T-cell (primary cell): ENCODE measurements at regions not wholly inside any gene's neighbourhood (a gene's known extent, or its start where the extent isn't known, plus 50 kb on each side); places are given as distances from the start of the nearest gene placed in this dataset.

Experiments
- ATAC-seq, 4 experiments: fragments of 200-7000 bp in 3 of 4; fragments of 150-1000 bp in 1 of 4; cut with Tn5 transposase; replicated peaks in 1 of 4; 1 replicate in 3 of 4; 2 replicates in 1 of 4; pipeline ENCODE4 v1.10.0; 2021; ENCODE audit warnings: moderate library complexity in 3 of 4, mild to moderate bottlenecking in 2 of 4, moderate number of reproducible peaks in 1 of 4
- CTCF ChIA-PET, 2 donors: fragments of 300-600 bp; sonication (Branson Sonifier 250); formaldehyde crosslinking; loops; one replicate each; lab custom pipeline; 2022; ENCODE audit warnings: antibody characterized with exemption in 2 of 2; lab: Charles Lee
- POLR2A ChIA-PET, 2 donors: fragments of 300-600 bp; sonication (Branson Sonifier 250); formaldehyde crosslinking; loops; one replicate each; lab custom pipeline; 2022; ENCODE audit warnings: antibody characterized with exemption in 2 of 2; lab: Charles Lee
- DNase-seq, 35 experiments: peaks; one replicate each; pipeline versions ENCODE4 v3.0.0 to v3.0.0-alpha.2; 2013 to 2023
- H3K27ac ChIP-seq: one replicate; pipeline ENCODE4 v1.5.1; 2013; ENCODE audit warnings: low read length
- H3K27me3 ChIP-seq, 2 experiments: replicated peaks in 1 of 2; 1 replicate in 1 of 2; 2 replicates in 1 of 2; pipeline versions ENCODE4 v1.6.1 to v1.7.0; 2013; ENCODE audit warnings: low read length in 1 of 2, mixed read lengths in 1 of 2; ENCODE audit not compliant: control insufficient read depth in 2 of 2, insufficient read depth in 2 of 2; ENCODE audit errors: extremely low read depth in 1 of 2
- H3K36me3 ChIP-seq, 2 donors: 1 replicate in 1 of 2; 2 replicates in 1 of 2; pipeline versions ENCODE4 v1.6.1 to v1.7.0; 2013; ENCODE audit warnings: low read length in 1 of 2; ENCODE audit not compliant: control insufficient read depth in 2 of 2, insufficient read depth in 1 of 2; ENCODE audit errors: extremely low read depth in 1 of 2
- H3K4me1 ChIP-seq, 2 experiments: 1 replicate in 1 of 2; 2 replicates in 1 of 2; pipeline versions ENCODE4 v1.6.1 to v1.7.0; 2013; ENCODE audit warnings: low read length in 2 of 2, mixed read lengths in 1 of 2; ENCODE audit not compliant: insufficient read depth in 2 of 2, control insufficient read depth in 1 of 2; ENCODE audit errors: extremely low read depth in 1 of 2
- H3K4me3 ChIP-seq, 2 donors: 1 replicate in 1 of 2; 2 replicates in 1 of 2; pipeline versions ENCODE4 v1.5.1 to v1.7.0; 2013; ENCODE audit warnings: mild to moderate bottlenecking in 2 of 2, low read length in 1 of 2, moderate library complexity in 1 of 2; ENCODE audit not compliant: control insufficient read depth in 1 of 2; ENCODE audit errors: extremely low read depth in 1 of 2
- H3K9me3 ChIP-seq: 2 replicates; pipeline ENCODE4 v1.7.0; 2013
- H3K27ac Mint-ChIP-seq, 2 donors: one replicate each; pipeline ENCODE4 v1.8.0; 2020 to 2021; ENCODE audit warnings: mild to moderate bottlenecking in 2 of 2, mixed read lengths in 2 of 2
- H3K27me3 Mint-ChIP-seq, 2 donors: one replicate each; pipeline ENCODE4 v1.8.0; 2021 to 2022; ENCODE audit warnings: mixed read lengths in 2 of 2
- H3K36me3 Mint-ChIP-seq: one replicate; pipeline ENCODE4 v1.8.0; 2021; ENCODE audit warnings: mixed read lengths
- H3K4me1 Mint-ChIP-seq, 3 donors: one replicate each; pipeline ENCODE4 v1.8.0; 2020 to 2022; ENCODE audit warnings: mixed read lengths in 3 of 3, mild to moderate bottlenecking in 1 of 3
- H3K4me3 Mint-ChIP-seq, 3 donors: one replicate each; pipeline ENCODE4 v1.8.0; 2020 to 2022; ENCODE audit warnings: mild to moderate bottlenecking in 3 of 3, mixed read lengths in 3 of 3, moderate library complexity in 3 of 3
- H3K9me3 Mint-ChIP-seq, 3 donors: one replicate each; pipeline ENCODE4 v1.8.0; 2020 to 2022; ENCODE audit warnings: mixed read lengths in 3 of 3
- WGBS: methylation state at CpG from one replicate; pipeline ENCODE4 v1.1.5; 2013; ENCODE audit warnings: missing lambda C conversion rate; ENCODE audit not compliant: insufficient coverage; 5-methylcytosine and 5-hydroxymethylcytosine counted together

GRCh38 chr5:36519881-36520280, 86.5 kb upstream of the SLC1A3 start:
- Histone ChIP-seq H3K36me3 (no peaks in the 10 kb centered on the region), H3K4me1 (no peaks in the 10 kb centered on the region), H3K27ac (no peak overlapping the region), H3K4me3 (no peak overlapping the region), H3K9me3 (no peaks in the 10 kb centered on the region), H3K27me3 (no peaks in the 10 kb centered on the region)
- ChIA-PET POLR2A (no interaction called here), CTCF (no interaction called here)
- no peaks in the 10 kb centered on the region for H3K36me3 Mint-ChIP-seq
- peaks cover 0 to 5% of the 10 kb centered on the region in 2 donors for H3K27me3 Mint-ChIP-seq
- ATAC-seq = no peak
- no peak for DNase-seq
- no CpG with 5 or more reads among the region's 2 CpGs for WGBS
- H3K4me3 Mint-ChIP-seq = no peak overlapping the region
- no peaks in the 10 kb centered on the region for H3K4me1 Mint-ChIP-seq
- no peak overlapping the region for H3K27ac Mint-ChIP-seq
- peaks cover 0 to 7% (median 3%) of the 10 kb centered on the region in 3 donors for H3K9me3 Mint-ChIP-seq

GRCh38 chr5:36521219-36521618, 85.2 kb upstream of the SLC1A3 start:
- ATAC-seq = no peak
- H3K4me3 ChIP-seq = no peak overlapping the region
- no peak for DNase-seq
- POLR2A ChIA-PET = no interaction called here
- no peaks in the 10 kb centered on the region for H3K9me3 ChIP-seq
- H3K36me3 ChIP-seq = no peaks in the 10 kb centered on the region
- H3K27ac ChIP-seq = no peak overlapping the region
- H3K4me1 Mint-ChIP-seq = no peaks in the 10 kb centered on the region
- no peak overlapping the region for H3K4me3 Mint-ChIP-seq
- H3K4me1 ChIP-seq = no peaks in the 10 kb centered on the region
- H3K27ac Mint-ChIP-seq = no peak overlapping the region
- CTCF ChIA-PET = no interaction called here
- no peaks in the 10 kb centered on the region for H3K36me3 Mint-ChIP-seq
- H3K9me3 Mint-ChIP-seq = peaks cover 0 to 7% (median 3%) of the 10 kb centered on the region in 3 donors
- 42% methylated on average over 1 of the region's 1 CpG for WGBS
- H3K27me3 ChIP-seq = no peaks in the 10 kb centered on the region
- H3K27me3 Mint-ChIP-seq = peaks cover 0 to 3% of the 10 kb centered on the region in 2 donors

GRCh38 chr5:36521838-36522745, 84.3 kb upstream of the SLC1A3 start:
- Histone ChIP-seq H3K27me3 (peaks cover 0 to 3% of the 10 kb centered on the region in 2 experiments), H3K9me3 (no peaks in the 10 kb centered on the region), H3K4me3 (no peak overlapping the region), H3K36me3 (no peaks in the 10 kb centered on the region), H3K27ac (no peak overlapping the region), H3K4me1 (no peaks in the 10 kb centered on the region)
- ChIA-PET POLR2A (no interaction called here), CTCF (no interaction called here)
- H3K9me3 Mint-ChIP-seq = peaks cover 0 to 7% (median 3%) of the 10 kb centered on the region in 3 donors
- no peaks in the 10 kb centered on the region for H3K4me1 Mint-ChIP-seq
- ATAC-seq (no peak), DNase-seq (no peak)
- H3K27me3 Mint-ChIP-seq = peaks cover 2 to 3% of the 10 kb centered on the region in 2 donors
- no peak overlapping the region for H3K27ac Mint-ChIP-seq
- WGBS = 97% methylated on average over 6 of the region's 10 CpGs
- no peak overlapping the region for H3K4me3 Mint-ChIP-seq
- H3K36me3 Mint-ChIP-seq = no peaks in the 10 kb centered on the region

- H3K9me3 Mint-ChIP-seq = peaks cover 0 to 7% (median 3%) of the 10 kb centered on the region in 3 donors
- H3K36me3 Mint-ChIP-seq = no peaks in the 10 kb centered on the region
- Histone ChIP-seq H3K27ac (no peak overlapping the region), H3K36me3 (no peaks in the 10 kb centered on the region), H3K4me3 (no peak overlapping the region), H3K27me3 (peaks cover 0 to 3% of the 10 kb centered on the region in 2 experiments), H3K9me3 (no peaks in the 10 kb centered on the region), H3K4me1 (no peaks in the 10 kb centered on the region)
- DNase-seq = no peak
- WGBS = 87% methylated on average over 3 of the region's 5 CpGs
- no peak for ATAC-seq
- H3K27ac Mint-ChIP-seq = no peak overlapping the region
- H3K4me1 Mint-ChIP-seq = no peaks in the 10 kb centered on the region
- H3K4me3 Mint-ChIP-seq = no peak overlapping the region
- CTCF ChIA-PET = no interaction called here
- POLR2A ChIA-PET = no interaction called here
- H3K27me3 Mint-ChIP-seq = peaks cover 2 to 3% of the 10 kb centered on the region in 2 donors
These were observed 83.7 kb upstream of the SLC1A3 start for GRCh38 chr5:36522746-36523065.

GRCh38 chr5:36523450-36523849, 83.0 kb upstream of the SLC1A3 start:
- ATAC-seq (no peak), DNase-seq (no peak)
- no peak overlapping the region for H3K27ac ChIP-seq
- no peak overlapping the region for H3K4me3 Mint-ChIP-seq
- peaks cover 0 to 3% of the 10 kb centered on the region in 2 experiments for H3K27me3 ChIP-seq
- H3K4me1 Mint-ChIP-seq = no peaks in the 10 kb centered on the region
- H3K27ac Mint-ChIP-seq = no peak overlapping the region
- H3K27me3 Mint-ChIP-seq = peaks cover 2 to 3% of the 10 kb centered on the region in 2 donors
- CTCF ChIA-PET = interaction anchor here in 1 of 2 donors (0.6 kb wide), 1 partner anchor 1329 kb away, joined by 3 read pairs; no protein-coding TSS in a partner anchor
- no peaks in the 10 kb centered on the region for H3K9me3 ChIP-seq
- 100% methylated on average over 2 of the region's 5 CpGs for WGBS
- H3K4me1 ChIP-seq = no peaks in the 10 kb centered on the region
- H3K4me3 ChIP-seq = no peak overlapping the region
- H3K36me3 Mint-ChIP-seq = no peaks in the 10 kb centered on the region
- POLR2A ChIA-PET = no interaction called here
- peaks cover 0 to 3% (median 0%) of the 10 kb centered on the region in 3 donors for H3K9me3 Mint-ChIP-seq
- H3K36me3 ChIP-seq = no peaks in the 10 kb centered on the region

- no peak overlapping the region for H3K4me3 Mint-ChIP-seq
- Histone ChIP-seq H3K4me1 (no peaks in the 10 kb centered on the region), H3K27ac (no peak overlapping the region), H3K36me3 (no peaks in the 10 kb centered on the region), H3K4me3 (no peak overlapping the region), H3K27me3 (peaks cover 0 to 3% of the 10 kb centered on the region in 2 experiments), H3K9me3 (no peaks in the 10 kb centered on the region)
- no peaks in the 10 kb centered on the region for H3K9me3 Mint-ChIP-seq
- POLR2A ChIA-PET = no interaction called here
- H3K27ac Mint-ChIP-seq = no peak overlapping the region
- ATAC-seq (no peak), DNase-seq (no peak)
- no peaks in the 10 kb centered on the region for H3K36me3 Mint-ChIP-seq
- H3K4me1 Mint-ChIP-seq = no peaks in the 10 kb centered on the region
- WGBS = 86% methylated on average over 2 of the region's 6 CpGs
- CTCF ChIA-PET = interaction anchor here in 1 of 2 donors (0.6 kb wide), 1 partner anchor 1328 kb away, joined by 3 read pairs; no protein-coding TSS in a partner anchor
- H3K27me3 Mint-ChIP-seq = peaks cover 2 to 3% of the 10 kb centered on the region in 2 donors
These were observed 82.5 kb upstream of the SLC1A3 start for GRCh38 chr5:36523926-36524325.
